Mammary epithelial cell (primary cell): ENCODE measurements at regions not wholly inside any gene's neighbourhood (a gene's known extent, or its start where the extent isn't known, plus 50 kb on each side); places are given as distances from the start of the nearest gene placed in this dataset.

Experiments
- EZH2 ChIP-seq: IDR thresholded peaks from 2 replicates; pipeline ENCODE4 v1.6.1; 2012; ENCODE audit warnings: low read length, inconsistent platforms, borderline replicate concordance
- TF ChIP-seq, protein P1 (sequence below), 2 donors: IDR thresholded peaks in 1 of 2; conservative IDR thresholded peaks in 1 of 2; 2 replicates each; pipeline ENCODE4 v1.5.1; 2011 to 2012; ENCODE audit warnings: inconsistent platforms in 2 of 2, low read length in 2 of 2, mild to moderate bottlenecking in 2 of 2, control low read depth in 1 of 2, low read depth in 1 of 2; ENCODE audit not compliant: insufficient read depth in 1 of 2; ENCODE audit errors: extremely low read depth in 1 of 2

DNA sequence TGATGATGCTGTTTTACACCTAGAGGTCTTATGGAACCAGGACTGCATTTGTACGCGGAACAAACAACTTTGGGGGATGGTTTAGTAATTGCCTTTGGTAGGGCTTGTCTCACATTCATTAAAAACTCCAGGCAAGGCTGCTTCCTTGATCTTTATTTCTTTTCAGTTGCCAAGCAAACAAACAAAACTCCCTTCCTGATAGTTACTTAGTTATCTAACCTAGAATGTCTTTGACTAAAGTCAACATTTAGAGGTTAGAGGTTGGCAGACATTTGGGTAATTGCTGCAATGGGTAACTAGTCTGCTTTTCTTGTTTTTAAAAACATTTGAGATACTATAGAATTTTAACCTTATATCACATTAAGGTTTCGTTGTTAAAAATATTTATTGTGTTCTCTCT is 500.9 kb upstream of the PTBP2 start:
- TF ChIP-seq, protein P1, sequence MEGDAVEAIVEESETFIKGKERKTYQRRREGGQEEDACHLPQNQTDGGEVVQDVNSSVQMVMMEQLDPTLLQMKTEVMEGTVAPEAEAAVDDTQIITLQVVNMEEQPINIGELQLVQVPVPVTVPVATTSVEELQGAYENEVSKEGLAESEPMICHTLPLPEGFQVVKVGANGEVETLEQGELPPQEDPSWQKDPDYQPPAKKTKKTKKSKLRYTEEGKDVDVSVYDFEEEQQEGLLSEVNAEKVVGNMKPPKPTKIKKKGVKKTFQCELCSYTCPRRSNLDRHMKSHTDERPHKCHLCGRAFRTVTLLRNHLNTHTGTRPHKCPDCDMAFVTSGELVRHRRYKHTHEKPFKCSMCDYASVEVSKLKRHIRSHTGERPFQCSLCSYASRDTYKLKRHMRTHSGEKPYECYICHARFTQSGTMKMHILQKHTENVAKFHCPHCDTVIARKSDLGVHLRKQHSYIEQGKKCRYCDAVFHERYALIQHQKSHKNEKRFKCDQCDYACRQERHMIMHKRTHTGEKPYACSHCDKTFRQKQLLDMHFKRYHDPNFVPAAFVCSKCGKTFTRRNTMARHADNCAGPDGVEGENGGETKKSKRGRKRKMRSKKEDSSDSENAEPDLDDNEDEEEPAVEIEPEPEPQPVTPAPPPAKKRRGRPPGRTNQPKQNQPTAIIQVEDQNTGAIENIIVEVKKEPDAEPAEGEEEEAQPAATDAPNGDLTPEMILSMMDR (conservative IDR thresholded peaks at IDR 0.05 in 1 of 2, IDR thresholded peaks at IDR 0.05 in 1 of 2; ENCODE audit: extremely low read depth in 1 of 2, insufficient read depth in 1 of 2, low read depth in 1 of 2, low read length in 2 of 2): no peak
- no peak for TF ChIP-seq EZH2
